ENCODE measurements at regions not wholly inside any gene's neighbourhood (a gene's known extent, or its start where the extent isn't known, plus 50 kb on each side); places are given as distances from the start of the nearest gene placed in this dataset.

- TF ChIP-seq CTCF (optimal IDR thresholded peaks at IDR 0.05 in 1 of 3, IDR thresholded peaks at IDR 0.05 in 1 of 3, conservative IDR thresholded peaks at IDR 0.05 in 1 of 3; ENCODE audit: extremely low read depth in 1 of 3, insufficient read depth in 2 of 3, low read length in 3 of 3) (no peak), EZH2 (IDR thresholded peaks at IDR 0.05; ENCODE audit: low read length) (no peak)
Observed at GRCh38 chr12:46470036-46470627, 97.6 kb upstream of the SLC38A2 start.

All from keratinocyte (primary cell).